HEK293 (cell line): ENCODE measurements at regions not wholly inside any gene's neighbourhood (a gene's known extent, or its start where the extent isn't known, plus 50 kb on each side); places are given as distances from the start of the nearest gene placed in this dataset.

Experiments used
- CTCF ChIA-PET: fragments of 350-600 bp; formaldehyde crosslinking; extraction: SDS; loops from one replicate; lab custom pipeline; 2021; ENCODE audit warnings: antibody characterized with exemption; lab: Yijun Ruan, JAX
- POLR2A ChIA-PET: fragments of 300-600 bp; formaldehyde crosslinking; extraction: SDS; loops from one replicate; lab custom pipeline; 2020; ENCODE audit warnings: antibody characterized with exemption, inconsistent platforms; lab: Yijun Ruan, JAX
- H3K27ac ChIP-seq: fragments of 200-500 bp; sonication (Bioruptor generic); 2 replicates; pipeline ENCODE4 v1.5.1; 2014; ENCODE audit warnings: low read depth, low read length, control low read depth, inconsistent platforms; ENCODE audit errors: extremely low read depth
- H3K36me3 ChIP-seq, 2 experiments: fragments of 200-500 bp in 1 of 2; sonication (Bioruptor generic) in 1 of 2; 1 replicate in 1 of 2; 2 replicates in 1 of 2; pipeline ENCODE4 v1.5.1; 2014 to 2017; ENCODE audit warnings: inconsistent platforms in 2 of 2, low read length in 2 of 2; ENCODE audit not compliant: control insufficient read depth in 2 of 2, insufficient read depth in 1 of 2
- H3K4me1 ChIP-seq: fragments of 200-500 bp; sonication (Bioruptor generic); 2 replicates; pipeline ENCODE4 v1.5.1; 2014; ENCODE audit warnings: mild to moderate bottlenecking, low read length, inconsistent platforms; ENCODE audit not compliant: control insufficient read depth, insufficient read depth
- H3K4me3 ChIP-seq: 2 replicates; pipeline ENCODE4 v1.5.1; 2011; ENCODE audit warnings: low read depth, mild to moderate bottlenecking, control low read depth, low read length, moderate library complexity
- H3K9me3 ChIP-seq: fragments of 200-500 bp; sonication (Bioruptor generic); 2 replicates; pipeline ENCODE4 v1.5.1; 2014; ENCODE audit warnings: low read depth, low read length, inconsistent platforms; ENCODE audit not compliant: control insufficient read depth, insufficient read depth
- EGR2 ChIP-seq: fragments of 450-650 bp; formaldehyde crosslinking; IDR thresholded peaks from 2 replicates; pipeline ENCODE4 v1.5.1; 2016; ENCODE audit warnings: low read depth, missing biosample characterization, missing genetic modification characterization
- GFI1B ChIP-seq: fragments of 450-650 bp; formaldehyde crosslinking; IDR thresholded peaks from 2 replicates; pipeline ENCODE4 v1.5.1; 2016; ENCODE audit warnings: missing biosample characterization, missing genetic modification characterization
- GLI2 ChIP-seq: fragments of 450-650 bp; formaldehyde crosslinking; IDR thresholded peaks from 2 replicates; pipeline ENCODE4; 2017; ENCODE audit warnings: missing biosample characterization, missing genetic modification characterization, low read depth, borderline replicate concordance
- KLF1 ChIP-seq: fragments of 450-650 bp; formaldehyde crosslinking; IDR thresholded peaks from 2 replicates; pipeline ENCODE4 v1.5.1; 2016; ENCODE audit warnings: missing biosample characterization, missing genetic modification characterization
- KLF16 ChIP-seq: fragments of 450-650 bp; formaldehyde crosslinking; IDR thresholded peaks from 2 replicates; pipeline ENCODE4 v1.5.1; 2017; ENCODE audit warnings: missing biosample characterization, missing genetic modification characterization
- REPIN1 ChIP-seq: fragments of 450-650 bp; formaldehyde crosslinking; IDR thresholded peaks from 2 replicates; pipeline ENCODE4 v1.5.1; 2017; ENCODE audit warnings: missing biosample characterization, missing genetic modification characterization, low read depth
- TCF7L2 ChIP-seq: IDR thresholded peaks from 2 replicates; pipeline ENCODE4 v1.6.1; 2011; ENCODE audit warnings: low read depth, mild to moderate bottlenecking, inconsistent platforms, low read length, moderate library complexity, borderline replicate concordance
- ZBTB20 ChIP-seq: fragments of 450-650 bp; formaldehyde crosslinking; IDR thresholded peaks from 2 replicates; pipeline ENCODE4 v1.5.1; 2016; ENCODE audit warnings: missing biosample characterization, missing genetic modification characterization
- ZFHX2 ChIP-seq: fragments of 450-650 bp; formaldehyde crosslinking; conservative IDR thresholded peaks from 2 replicates; pipeline ENCODE4 v1.5.1; 2016; ENCODE audit warnings: missing biosample characterization, missing genetic modification characterization
- ZNF114 ChIP-seq: fragments of 450-650 bp; formaldehyde crosslinking; IDR thresholded peaks from 2 replicates; pipeline ENCODE4 v1.5.0; 2017; ENCODE audit warnings: missing biosample characterization, missing genetic modification characterization
- ZNF175 ChIP-seq: fragments of 450-650 bp; formaldehyde crosslinking; IDR thresholded peaks from 2 replicates; pipeline ENCODE4 v1.5.1; 2016; ENCODE audit warnings: missing biosample characterization, missing genetic modification characterization
- ZNF19 ChIP-seq: fragments of 450-650 bp; formaldehyde crosslinking; IDR thresholded peaks from 2 replicates; pipeline ENCODE4; 2016; ENCODE audit warnings: missing biosample characterization, missing genetic modification characterization, low read depth
- ZNF311 ChIP-seq: fragments of 450-650 bp; formaldehyde crosslinking; IDR thresholded peaks from 2 replicates; pipeline ENCODE4 v1.5.1; 2017; ENCODE audit warnings: missing biosample characterization, missing genetic modification characterization, borderline replicate concordance
- ZNF366 ChIP-seq: fragments of 450-650 bp; formaldehyde crosslinking; conservative IDR thresholded peaks from 2 replicates; pipeline ENCODE4 v1.5.1; 2016; ENCODE audit warnings: missing biosample characterization, missing genetic modification characterization
- ZNF529 ChIP-seq: fragments of 450-650 bp; formaldehyde crosslinking; IDR thresholded peaks from 2 replicates; pipeline ENCODE4 v1.5.1; 2017; ENCODE audit warnings: missing genetic modification characterization, missing biosample characterization; ENCODE audit not compliant: insufficient replicate concordance
- ZNF654 ChIP-seq: fragments of 450-650 bp; formaldehyde crosslinking; IDR thresholded peaks from 2 replicates; pipeline ENCODE4 v1.5.1; 2016; ENCODE audit warnings: low read depth, missing biosample characterization, missing genetic modification characterization
- TF ChIP-seq, protein P1 (sequence below): fragments of 450-650 bp; formaldehyde crosslinking; IDR thresholded peaks from 2 replicates; pipeline ENCODE4; 2016; ENCODE audit warnings: missing biosample characterization, missing genetic modification characterization
- TF ChIP-seq, protein P2 (sequence below): fragments of 450-650 bp; formaldehyde crosslinking; IDR thresholded peaks from 2 replicates; pipeline ENCODE4 v1.5.1; 2016; ENCODE audit warnings: missing biosample characterization, missing genetic modification characterization
- TF ChIP-seq, protein P3 (sequence below): fragments of 450-650 bp; formaldehyde crosslinking; IDR thresholded peaks from 2 replicates; pipeline ENCODE4 v1.5.1; 2016; ENCODE audit warnings: missing biosample characterization, missing genetic modification characterization
- TF ChIP-seq, protein P4 (sequence below): fragments of 450-650 bp; formaldehyde crosslinking; IDR thresholded peaks from 2 replicates; pipeline ENCODE4 v1.5.1; 2016; ENCODE audit warnings: missing biosample characterization, missing genetic modification characterization, low read depth

DNA sequence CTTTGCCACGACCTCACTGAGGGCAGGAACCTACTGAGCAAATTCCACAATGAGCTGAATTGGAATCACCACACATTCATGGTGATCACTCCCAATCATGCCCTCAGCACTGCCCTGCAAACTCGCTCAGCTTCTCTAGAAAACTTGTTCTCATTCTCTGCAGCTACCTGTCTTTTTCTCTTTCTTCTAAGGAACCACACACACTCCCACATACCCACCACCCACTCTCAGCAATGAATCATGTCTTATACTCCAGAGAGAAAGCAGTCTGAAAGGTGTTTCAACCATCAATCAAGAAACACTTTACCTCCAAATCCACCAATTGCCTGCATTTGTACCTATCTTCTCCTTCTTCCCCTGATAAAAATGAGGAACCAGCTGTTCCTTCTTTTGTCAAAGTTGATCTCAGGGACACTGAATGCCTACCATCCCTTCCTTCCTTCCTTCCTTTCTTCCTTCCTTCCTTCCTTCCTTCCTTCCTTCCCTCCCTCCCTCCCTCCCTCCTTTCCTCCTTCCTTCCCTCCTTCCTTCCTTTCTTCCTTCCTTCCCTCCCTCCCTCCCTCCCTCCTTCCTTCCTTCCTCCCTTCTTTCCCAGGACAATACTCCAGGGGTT is 84.6 kb upstream of the SGK1 start:
- POLR2A ChIA-PET: no interaction called here
- no peak overlapping the region for H3K27ac ChIP-seq
- no peak overlapping the region for H3K4me3 ChIP-seq
- no peaks in the 10 kb centered on the region for H3K9me3 ChIP-seq
- TF ChIP-seq EGR2: peak; percentile 51; the same call in 1 of the 2 replicates
- TF ChIP-seq, protein P1, sequence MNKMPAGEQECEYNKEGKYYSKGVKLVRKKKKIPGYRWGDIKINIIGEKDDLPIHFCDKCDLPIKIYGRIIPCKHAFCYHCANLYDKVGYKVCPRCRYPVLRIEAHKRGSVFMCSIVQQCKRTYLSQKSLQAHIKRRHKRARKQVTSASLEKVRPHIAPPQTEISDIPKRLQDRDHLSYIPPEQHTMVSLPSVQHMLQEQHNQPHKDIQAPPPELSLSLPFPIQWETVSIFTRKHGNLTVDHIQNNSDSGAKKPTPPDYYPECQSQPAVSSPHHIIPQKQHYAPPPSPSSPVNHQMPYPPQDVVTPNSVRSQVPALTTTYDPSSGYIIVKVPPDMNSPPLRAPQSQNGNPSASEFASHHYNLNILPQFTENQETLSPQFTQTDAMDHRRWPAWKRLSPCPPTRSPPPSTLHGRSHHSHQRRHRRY (tag by site-specific recombination): no peak
- TF ChIP-seq ZNF366 (tag by site-specific recombination): peak; percentile 69
- TF ChIP-seq ZFHX2 (tag by site-specific recombination): peak; percentile 37; the same call in 1 of the 2 replicates
- TF ChIP-seq GLI2 (tag by site-specific recombination): no peak
- TF ChIP-seq ZNF529 (tag by site-specific recombination): no peak
- TF ChIP-seq, protein P2, sequence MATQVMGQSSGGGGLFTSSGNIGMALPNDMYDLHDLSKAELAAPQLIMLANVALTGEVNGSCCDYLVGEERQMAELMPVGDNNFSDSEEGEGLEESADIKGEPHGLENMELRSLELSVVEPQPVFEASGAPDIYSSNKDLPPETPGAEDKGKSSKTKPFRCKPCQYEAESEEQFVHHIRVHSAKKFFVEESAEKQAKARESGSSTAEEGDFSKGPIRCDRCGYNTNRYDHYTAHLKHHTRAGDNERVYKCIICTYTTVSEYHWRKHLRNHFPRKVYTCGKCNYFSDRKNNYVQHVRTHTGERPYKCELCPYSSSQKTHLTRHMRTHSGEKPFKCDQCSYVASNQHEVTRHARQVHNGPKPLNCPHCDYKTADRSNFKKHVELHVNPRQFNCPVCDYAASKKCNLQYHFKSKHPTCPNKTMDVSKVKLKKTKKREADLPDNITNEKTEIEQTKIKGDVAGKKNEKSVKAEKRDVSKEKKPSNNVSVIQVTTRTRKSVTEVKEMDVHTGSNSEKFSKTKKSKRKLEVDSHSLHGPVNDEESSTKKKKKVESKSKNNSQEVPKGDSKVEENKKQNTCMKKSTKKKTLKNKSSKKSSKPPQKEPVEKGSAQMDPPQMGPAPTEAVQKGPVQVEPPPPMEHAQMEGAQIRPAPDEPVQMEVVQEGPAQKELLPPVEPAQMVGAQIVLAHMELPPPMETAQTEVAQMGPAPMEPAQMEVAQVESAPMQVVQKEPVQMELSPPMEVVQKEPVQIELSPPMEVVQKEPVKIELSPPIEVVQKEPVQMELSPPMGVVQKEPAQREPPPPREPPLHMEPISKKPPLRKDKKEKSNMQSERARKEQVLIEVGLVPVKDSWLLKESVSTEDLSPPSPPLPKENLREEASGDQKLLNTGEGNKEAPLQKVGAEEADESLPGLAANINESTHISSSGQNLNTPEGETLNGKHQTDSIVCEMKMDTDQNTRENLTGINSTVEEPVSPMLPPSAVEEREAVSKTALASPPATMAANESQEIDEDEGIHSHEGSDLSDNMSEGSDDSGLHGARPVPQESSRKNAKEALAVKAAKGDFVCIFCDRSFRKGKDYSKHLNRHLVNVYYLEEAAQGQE (tag by site-specific recombination): no peak
- TF ChIP-seq, all 188 proteins: peak for 3
- Histone ChIP-seq H3K4me1 (no peaks in the 10 kb centered on the region), H3K36me3 (no peaks in the 10 kb centered on the region)
- CTCF ChIA-PET: interaction anchor here (0.8 kb wide), 1 partner anchor 53 kb away, joined by 5 read pairs; no protein-coding TSS in a partner anchor

DNA sequence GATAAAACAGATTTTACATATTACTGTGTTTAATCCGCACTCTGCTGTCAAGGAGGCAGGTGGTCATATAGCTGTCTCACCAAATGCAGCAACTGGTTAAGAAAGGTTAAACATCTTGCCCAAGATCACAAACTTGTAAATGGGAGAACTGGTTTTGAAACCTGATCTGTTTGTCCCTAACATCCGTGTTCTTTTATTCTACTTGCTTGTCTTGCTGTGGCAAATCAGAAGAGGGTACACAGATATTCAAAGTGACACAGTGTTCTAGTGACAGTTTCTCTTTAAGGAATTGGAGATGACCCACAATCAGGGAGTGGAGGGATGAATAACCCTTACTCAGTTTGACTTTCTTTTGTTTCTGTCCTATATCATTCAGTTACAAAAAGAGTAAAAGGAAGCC is 83.0 kb upstream of the SGK1 start:
- no peaks in the 10 kb centered on the region for H3K9me3 ChIP-seq
- TF ChIP-seq TCF7L2 (no peak), ZNF654 (tag by site-specific recombination) (no peak), ZNF114 (tag by site-specific recombination) (no peak), KLF1 (tag by site-specific recombination) (no peak), KLF16 (tag by site-specific recombination) (no peak), ZNF311 (tag by site-specific recombination) (no peak), GFI1B (no peak), REPIN1 (no peak), ZNF19 (tag by site-specific recombination) (no peak), ZBTB20 (tag by site-specific recombination) (no peak), ZNF175 (tag by site-specific recombination) (no peak)
- TF ChIP-seq, protein P3, sequence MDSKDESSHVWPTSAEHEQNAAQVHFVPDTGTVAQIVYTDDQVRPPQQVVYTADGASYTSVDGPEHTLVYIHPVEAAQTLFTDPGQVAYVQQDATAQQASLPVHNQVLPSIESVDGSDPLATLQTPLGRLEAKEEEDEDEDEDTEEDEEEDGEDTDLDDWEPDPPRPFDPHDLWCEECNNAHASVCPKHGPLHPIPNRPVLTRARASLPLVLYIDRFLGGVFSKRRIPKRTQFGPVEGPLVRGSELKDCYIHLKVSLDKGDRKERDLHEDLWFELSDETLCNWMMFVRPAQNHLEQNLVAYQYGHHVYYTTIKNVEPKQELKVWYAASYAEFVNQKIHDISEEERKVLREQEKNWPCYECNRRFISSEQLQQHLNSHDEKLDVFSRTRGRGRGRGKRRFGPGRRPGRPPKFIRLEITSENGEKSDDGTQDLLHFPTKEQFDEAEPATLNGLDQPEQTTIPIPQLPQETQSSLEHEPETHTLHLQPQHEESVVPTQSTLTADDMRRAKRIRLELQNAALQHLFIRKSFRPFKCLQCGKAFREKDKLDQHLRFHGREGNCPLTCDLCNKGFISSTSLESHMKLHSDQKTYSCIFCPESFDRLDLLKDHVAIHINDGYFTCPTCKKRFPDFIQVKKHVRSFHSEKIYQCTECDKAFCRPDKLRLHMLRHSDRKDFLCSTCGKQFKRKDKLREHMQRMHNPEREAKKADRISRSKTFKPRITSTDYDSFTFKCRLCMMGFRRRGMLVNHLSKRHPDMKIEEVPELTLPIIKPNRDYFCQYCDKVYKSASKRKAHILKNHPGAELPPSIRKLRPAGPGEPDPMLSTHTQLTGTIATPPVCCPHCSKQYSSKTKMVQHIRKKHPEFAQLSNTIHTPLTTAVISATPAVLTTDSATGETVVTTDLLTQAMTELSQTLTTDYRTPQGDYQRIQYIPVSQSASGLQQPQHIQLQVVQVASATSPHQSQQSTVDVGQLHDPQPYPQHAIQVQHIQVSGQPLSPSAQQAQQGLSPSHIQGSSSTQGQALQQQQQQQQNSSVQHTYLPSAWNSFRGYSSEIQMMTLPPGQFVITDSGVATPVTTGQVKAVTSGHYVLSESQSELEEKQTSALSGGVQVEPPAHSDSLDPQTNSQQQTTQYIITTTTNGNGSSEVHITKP (tag by site-specific recombination): no peak
- TF ChIP-seq, protein P4, sequence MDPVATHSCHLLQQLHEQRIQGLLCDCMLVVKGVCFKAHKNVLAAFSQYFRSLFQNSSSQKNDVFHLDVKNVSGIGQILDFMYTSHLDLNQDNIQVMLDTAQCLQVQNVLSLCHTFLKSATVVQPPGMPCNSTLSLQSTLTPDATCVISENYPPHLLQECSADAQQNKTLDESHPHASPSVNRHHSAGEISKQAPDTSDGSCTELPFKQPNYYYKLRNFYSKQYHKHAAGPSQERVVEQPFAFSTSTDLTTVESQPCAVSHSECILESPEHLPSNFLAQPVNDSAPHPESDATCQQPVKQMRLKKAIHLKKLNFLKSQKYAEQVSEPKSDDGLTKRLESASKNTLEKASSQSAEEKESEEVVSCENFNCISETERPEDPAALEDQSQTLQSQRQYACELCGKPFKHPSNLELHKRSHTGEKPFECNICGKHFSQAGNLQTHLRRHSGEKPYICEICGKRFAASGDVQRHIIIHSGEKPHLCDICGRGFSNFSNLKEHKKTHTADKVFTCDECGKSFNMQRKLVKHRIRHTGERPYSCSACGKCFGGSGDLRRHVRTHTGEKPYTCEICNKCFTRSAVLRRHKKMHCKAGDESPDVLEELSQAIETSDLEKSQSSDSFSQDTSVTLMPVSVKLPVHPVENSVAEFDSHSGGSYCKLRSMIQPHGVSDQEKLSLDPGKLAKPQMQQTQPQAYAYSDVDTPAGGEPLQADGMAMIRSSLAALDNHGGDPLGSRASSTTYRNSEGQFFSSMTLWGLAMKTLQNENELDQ (tag by site-specific recombination): no peak
- TF ChIP-seq, all 188 proteins: peak for 0
- ChIA-PET POLR2A (no interaction called here), CTCF (interaction anchor here (0.6 to 0.8 kb wide), 4 partner anchors 243 to 1666 kb away, joined by 3 read pairs; no protein-coding TSS in a partner anchor)
- no peak overlapping the region for H3K27ac ChIP-seq
- no peaks in the 10 kb centered on the region for H3K4me1 ChIP-seq
- no peak overlapping the region for H3K4me3 ChIP-seq
- no peaks in the 10 kb centered on the region for H3K36me3 ChIP-seq
